ENCODE measurements at regions not wholly inside any gene's neighbourhood (a gene's known extent, or its start where the extent isn't known, plus 50 kb on each side); places are given as distances from the start of the nearest gene placed in this dataset.

GRCh38 chr12:13887779-13888388, 93.5 kb downstream of the GRIN2B start (continued):
- TF ChIP-seq USF2 (IDR thresholded peaks at IDR 0.05): no peak
- no peak for TF ChIP-seq KDM5A (IDR thresholded peaks at IDR 0.05)
- no peak for TF ChIP-seq PBX3 (IDR thresholded peaks at IDR 0.05)
- TF ChIP-seq POLR2A (IDR thresholded peaks at IDR 0.05; ENCODE audit: low read length): no peak
- peak; percentile 65; the same call in 1 of the 2 replicates for TF ChIP-seq GATA3 (IDR thresholded peaks at IDR 0.05; ENCODE audit: borderline replicate concordance)
- TF ChIP-seq PHF8 (IDR thresholded peaks at IDR 0.05; ENCODE audit: borderline replicate concordance, low read depth): no peak

DNA sequence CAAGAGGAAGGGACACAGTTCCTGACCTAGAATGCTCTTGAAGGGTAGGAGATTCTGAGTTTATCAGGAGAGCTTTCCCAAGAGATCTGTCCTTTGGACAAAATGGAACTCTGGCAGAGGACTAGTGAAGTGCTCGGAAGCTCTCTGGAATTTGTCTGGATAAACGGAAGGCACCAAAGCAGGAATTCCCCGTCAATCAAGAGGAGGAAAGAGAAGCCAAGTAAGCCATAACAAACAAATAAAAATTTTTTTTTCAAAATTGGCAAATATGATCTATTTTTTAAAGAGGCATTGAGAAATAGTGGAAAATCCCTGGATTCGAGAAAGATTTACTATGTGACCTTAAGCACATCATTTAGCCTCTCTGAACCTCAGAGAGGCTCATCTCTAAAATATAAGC, 99.2 kb downstream of the GRIN2B start:
- H3K4me1 ChIP-seq: peaks cover 69% of the 10 kb centered on the region
- POLR2A ChIA-PET: interaction anchor here (1.4 kb wide), 1 partner anchor 72 kb away, joined by 5 read pairs; no protein-coding TSS in a partner anchor
- FAIRE-seq (no peak), DNase-seq (ENCODE audit: low read depth in 1 of 2, low spot score in 1 of 2) (peak in 1 of 2 experiments; percentile 52), ATAC-seq (peak in 1 of 2 experiments; percentile 68; a peak in 3 of 6 replicates)
- 10% methylated on average over 4 of the region's 4 CpGs for WGBS (ENCODE audit: missing lambda C conversion rate)
- CTCF ChIA-PET: interaction anchor here (1.2 kb wide), 1 partner anchor 100 kb away, joined by 3 read pairs; no protein-coding TSS in a partner anchor
- H3K27ac ChIP-seq: peak overlapping the region; percentile 26 to 72
- H3K9me3 ChIP-seq: no peaks in the 10 kb centered on the region
- peak overlapping the region; percentile 52 for H3K4me2 ChIP-seq
- TF ChIP-seq, protein P1, sequence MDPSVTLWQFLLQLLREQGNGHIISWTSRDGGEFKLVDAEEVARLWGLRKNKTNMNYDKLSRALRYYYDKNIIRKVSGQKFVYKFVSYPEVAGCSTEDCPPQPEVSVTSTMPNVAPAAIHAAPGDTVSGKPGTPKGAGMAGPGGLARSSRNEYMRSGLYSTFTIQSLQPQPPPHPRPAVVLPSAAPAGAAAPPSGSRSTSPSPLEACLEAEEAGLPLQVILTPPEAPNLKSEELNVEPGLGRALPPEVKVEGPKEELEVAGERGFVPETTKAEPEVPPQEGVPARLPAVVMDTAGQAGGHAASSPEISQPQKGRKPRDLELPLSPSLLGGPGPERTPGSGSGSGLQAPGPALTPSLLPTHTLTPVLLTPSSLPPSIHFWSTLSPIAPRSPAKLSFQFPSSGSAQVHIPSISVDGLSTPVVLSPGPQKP (IDR thresholded peaks at IDR 0.05; ENCODE audit: low read depth, low read length): no peak
- TF ChIP-seq EP300 (IDR thresholded peaks at IDR 0.05) (peak in 1 of 2 experiments; percentile 29; a peak in 1 of 5 replicates), EHMT2 (IDR thresholded peaks at IDR 0.05; ENCODE audit: low read depth) (no peak), POLR2AphosphoS2 (conservative IDR thresholded peaks at IDR 0.05; ENCODE audit: low read length) (no peak), NPAS2 (CRISPR knock-in tag; IDR thresholded peaks at IDR 0.05; ENCODE audit: borderline replicate concordance) (no peak), RFX5 (IDR thresholded peaks at IDR 0.05) (no peak), GATA3 (IDR thresholded peaks at IDR 0.05; ENCODE audit: borderline replicate concordance) (peak; percentile 55; the same call in 1 of the 2 replicates), CEBPB (IDR thresholded peaks at IDR 0.05) (peak in 1 of 2 experiments; percentile 77; a peak in 2 of 4 replicates), FOSL2 (IDR thresholded peaks at IDR 0.05) (no peak), FOSL2 (CRISPR knock-in tag; IDR thresholded peaks at IDR 0.05) (peak; percentile 16; the same call in 1 of the 2 replicates)
- H3K4me3 ChIP-seq: no peak overlapping the region

DNA sequence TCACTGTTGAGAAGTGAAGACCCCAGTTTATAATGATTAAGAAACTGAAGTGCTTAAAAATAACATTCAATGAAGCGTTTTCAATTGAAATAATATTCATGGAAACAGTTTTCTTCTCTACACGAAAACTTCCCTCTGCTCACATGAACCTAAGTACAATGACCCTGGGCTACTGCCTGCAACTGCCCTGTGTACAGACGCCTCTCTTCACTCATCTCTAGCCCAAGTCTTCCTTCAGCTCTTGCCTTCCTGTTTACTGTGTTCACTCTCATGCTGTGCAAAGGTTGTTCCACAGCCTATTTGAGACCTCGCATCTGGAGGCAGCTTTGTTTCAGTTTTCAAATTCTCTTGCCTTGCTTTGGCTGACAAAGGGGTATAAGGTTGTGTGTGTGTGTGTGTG, 100.8 kb downstream of the GRIN2B start:
- Histone ChIP-seq H3K4me3 (no peak overlapping the region), H3K4me1 (peaks cover 61% of the 10 kb centered on the region), H3K4me2 (no peak overlapping the region), H3K9me3 (no peaks in the 10 kb centered on the region), H3K27ac (peak overlapping the region in 1 of 2 experiments; percentile 72; a peak in 3 of 6 replicates)
- FAIRE-seq (no peak), ATAC-seq (peak in 1 of 2 experiments; percentile 61; a peak in 3 of 6 replicates), DNase-seq (ENCODE audit: low read depth in 1 of 2, low spot score in 1 of 2) (no peak)
- no peak for TF ChIP-seq FOXS1 (CRISPR knock-in tag; IDR thresholded peaks at IDR 0.05)
- TF ChIP-seq BHLHE40 (IDR thresholded peaks at IDR 0.05; ENCODE audit: low read depth, low read length): no peak
- no peak for TF ChIP-seq NR3C1 (IDR thresholded peaks at IDR 0.05)
- no peak for TF ChIP-seq POLR2AphosphoS2 (conservative IDR thresholded peaks at IDR 0.05; ENCODE audit: low read length)
- TF ChIP-seq EP300 (IDR thresholded peaks at IDR 0.05): no peak
- WGBS (ENCODE audit: missing lambda C conversion rate): 64% methylated on average over 4 of the region's 4 CpGs
- ChIA-PET POLR2A (no interaction called here), CTCF (interaction anchor here (0.7 to 8.3 kb wide), 6 partner anchors 8 to 287 kb away, joined by 3 to 42 read pairs (median 4); no protein-coding TSS in a partner anchor)

DNA sequence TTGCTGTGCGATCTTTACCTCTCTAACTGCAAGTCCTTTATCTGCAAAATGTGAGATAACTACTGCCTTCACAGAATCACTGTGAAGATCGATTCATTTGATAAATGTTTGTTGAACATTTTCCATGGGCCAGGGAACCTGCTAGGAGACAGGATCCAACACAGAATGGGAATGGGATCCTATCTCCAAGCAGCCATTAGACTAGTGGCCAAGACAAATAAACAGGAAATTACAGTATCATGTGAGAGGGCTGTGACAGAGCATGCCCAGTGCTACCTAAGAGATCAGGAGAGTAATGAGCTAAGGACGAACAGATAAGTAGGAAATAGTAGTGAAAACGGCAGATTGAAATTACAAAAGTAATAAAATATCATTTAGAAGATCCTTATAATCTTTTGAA, 105.7 kb downstream of the GRIN2B start:
- ATAC-seq (peak in 1 of 2 experiments; percentile 48; a peak in 1 of 6 replicates), FAIRE-seq (no peak), DNase-seq (ENCODE audit: low read depth in 1 of 2, low spot score in 1 of 2) (no peak)
- Histone ChIP-seq H3K9me3 (no peaks in the 10 kb centered on the region), H3K4me1 (peaks cover 19% of the 10 kb centered on the region; the same call in 1 of the 3 replicates), H3K27ac (no peak overlapping the region), H3K4me3 (no peak overlapping the region), H3K4me2 (no peak overlapping the region; the same call in 2 of the 3 replicates)
- CTCF ChIA-PET: interaction anchor here (1.2 to 8.3 kb wide), 2 partner anchors 11 to 66 kb away, joined by 3 to 42 read pairs; no protein-coding TSS in a partner anchor
- WGBS (ENCODE audit: missing lambda C conversion rate): 67% methylated on average over 4 of the region's 4 CpGs
- TF ChIP-seq ZC3H11A (IDR thresholded peaks at IDR 0.05) (no peak), ESRRA (IDR thresholded peaks at IDR 0.05; ENCODE audit: borderline replicate concordance, low read length) (no peak), HDAC2 (IDR thresholded peaks at IDR 0.05) (no peak), TFCP2L1 (CRISPR knock-in tag; IDR thresholded peaks at IDR 0.05) (no peak), HOXB5 (CRISPR knock-in tag; IDR thresholded peaks at IDR 0.05) (no peak), EHMT2 (IDR thresholded peaks at IDR 0.05; ENCODE audit: low read depth) (no peak), MAZ (IDR thresholded peaks at IDR 0.05; ENCODE audit: borderline replicate concordance, low read depth, low read length) (no peak), PHF8 (IDR thresholded peaks at IDR 0.05; ENCODE audit: borderline replicate concordance, low read depth) (no peak), RFX5 (IDR thresholded peaks at IDR 0.05) (no peak), CEBPB (IDR thresholded peaks at IDR 0.05) (no peak)
- TF ChIP-seq, protein P2, sequence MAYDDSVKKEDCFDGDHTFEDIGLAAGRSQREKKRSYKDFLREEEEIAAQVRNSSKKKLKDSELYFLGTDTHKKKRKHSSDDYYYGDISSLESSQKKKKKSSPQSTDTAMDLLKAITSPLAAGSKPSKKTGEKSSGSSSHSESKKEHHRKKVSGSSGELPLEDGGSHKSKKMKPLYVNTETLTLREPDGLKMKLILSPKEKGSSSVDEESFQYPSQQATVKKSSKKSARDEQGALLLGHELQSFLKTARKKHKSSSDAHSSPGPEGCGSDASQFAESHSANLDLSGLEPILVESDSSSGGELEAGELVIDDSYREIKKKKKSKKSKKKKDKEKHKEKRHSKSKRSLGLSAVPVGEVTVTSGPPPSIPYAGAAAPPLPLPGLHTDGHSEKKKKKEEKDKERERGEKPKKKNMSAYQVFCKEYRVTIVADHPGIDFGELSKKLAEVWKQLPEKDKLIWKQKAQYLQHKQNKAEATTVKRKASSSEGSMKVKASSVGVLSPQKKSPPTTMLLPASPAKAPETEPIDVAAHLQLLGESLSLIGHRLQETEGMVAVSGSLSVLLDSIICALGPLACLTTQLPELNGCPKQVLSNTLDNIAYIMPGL (CRISPR knock-in tag; IDR thresholded peaks at IDR 0.05; ENCODE audit: borderline replicate concordance): no peak
- POLR2A ChIA-PET: interaction anchor here (0.5 kb wide), 1 partner anchor 291 kb away, joined by 3 read pairs; no protein-coding TSS in a partner anchor

All from A549 (cell line).